ENCODE measurements at regions not wholly inside any gene's neighbourhood (a gene's known extent, or its start where the extent isn't known, plus 50 kb on each side); places are given as distances from the start of the nearest gene placed in this dataset.

DNA sequence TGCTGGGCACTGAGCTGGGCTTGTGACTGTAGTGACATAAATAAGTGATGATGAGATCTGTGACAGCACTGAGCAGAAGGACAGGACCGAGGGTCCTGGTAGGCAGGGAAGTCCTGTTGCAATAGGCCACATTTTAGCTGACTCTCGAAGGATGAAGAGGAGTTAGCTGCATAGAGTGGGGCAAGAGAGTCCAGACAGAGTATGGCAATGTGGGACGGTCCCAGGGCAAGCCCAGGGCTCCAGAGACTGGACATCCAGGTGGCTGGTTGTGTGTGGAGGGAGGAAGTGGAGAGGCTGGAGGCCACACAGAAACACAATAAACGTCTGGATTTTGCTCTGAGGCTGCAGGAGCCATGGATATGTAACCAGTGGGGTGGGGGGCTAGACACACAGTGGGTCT lies 64.5 kb upstream of the ZNF423 start:
- DNase-seq (ENCODE audit: low read depth): no peak
- TF ChIP-seq, protein P1, sequence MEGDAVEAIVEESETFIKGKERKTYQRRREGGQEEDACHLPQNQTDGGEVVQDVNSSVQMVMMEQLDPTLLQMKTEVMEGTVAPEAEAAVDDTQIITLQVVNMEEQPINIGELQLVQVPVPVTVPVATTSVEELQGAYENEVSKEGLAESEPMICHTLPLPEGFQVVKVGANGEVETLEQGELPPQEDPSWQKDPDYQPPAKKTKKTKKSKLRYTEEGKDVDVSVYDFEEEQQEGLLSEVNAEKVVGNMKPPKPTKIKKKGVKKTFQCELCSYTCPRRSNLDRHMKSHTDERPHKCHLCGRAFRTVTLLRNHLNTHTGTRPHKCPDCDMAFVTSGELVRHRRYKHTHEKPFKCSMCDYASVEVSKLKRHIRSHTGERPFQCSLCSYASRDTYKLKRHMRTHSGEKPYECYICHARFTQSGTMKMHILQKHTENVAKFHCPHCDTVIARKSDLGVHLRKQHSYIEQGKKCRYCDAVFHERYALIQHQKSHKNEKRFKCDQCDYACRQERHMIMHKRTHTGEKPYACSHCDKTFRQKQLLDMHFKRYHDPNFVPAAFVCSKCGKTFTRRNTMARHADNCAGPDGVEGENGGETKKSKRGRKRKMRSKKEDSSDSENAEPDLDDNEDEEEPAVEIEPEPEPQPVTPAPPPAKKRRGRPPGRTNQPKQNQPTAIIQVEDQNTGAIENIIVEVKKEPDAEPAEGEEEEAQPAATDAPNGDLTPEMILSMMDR (IDR thresholded peaks at IDR 0.05; ENCODE audit: insufficient read depth, low read depth, low read length, missing control alignments): no peak
- no peak overlapping the region for H3K4me3 ChIP-seq (ENCODE audit: low read depth, low read length)

DNA sequence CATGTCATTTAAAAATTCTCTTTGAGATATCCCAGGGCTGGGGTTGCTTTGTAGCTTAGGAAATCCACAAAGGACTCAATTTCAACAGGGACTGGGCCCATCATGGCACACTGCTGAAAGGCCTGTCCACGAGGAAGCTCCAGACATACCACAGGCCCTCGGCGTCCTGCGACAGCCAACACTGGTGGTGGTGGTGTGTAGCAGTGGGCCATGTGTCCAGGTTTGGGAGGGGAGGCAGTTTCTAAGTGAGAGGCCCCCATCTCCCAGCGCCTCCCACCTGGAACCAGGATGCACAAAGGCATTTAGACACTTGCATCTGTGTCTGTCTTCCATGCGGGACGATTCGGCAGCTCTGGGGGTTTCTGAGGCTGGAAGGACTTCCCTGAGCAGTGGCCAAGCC lies 65.2 kb upstream of the ZNF423 start:
- DNase-seq (ENCODE audit: low read depth): no peak
- TF ChIP-seq, protein P1 (IDR thresholded peaks at IDR 0.05; ENCODE audit: insufficient read depth, low read depth, low read length, missing control alignments): no peak
- H3K4me3 ChIP-seq (ENCODE audit: low read depth, low read length): no peak overlapping the region

DNA sequence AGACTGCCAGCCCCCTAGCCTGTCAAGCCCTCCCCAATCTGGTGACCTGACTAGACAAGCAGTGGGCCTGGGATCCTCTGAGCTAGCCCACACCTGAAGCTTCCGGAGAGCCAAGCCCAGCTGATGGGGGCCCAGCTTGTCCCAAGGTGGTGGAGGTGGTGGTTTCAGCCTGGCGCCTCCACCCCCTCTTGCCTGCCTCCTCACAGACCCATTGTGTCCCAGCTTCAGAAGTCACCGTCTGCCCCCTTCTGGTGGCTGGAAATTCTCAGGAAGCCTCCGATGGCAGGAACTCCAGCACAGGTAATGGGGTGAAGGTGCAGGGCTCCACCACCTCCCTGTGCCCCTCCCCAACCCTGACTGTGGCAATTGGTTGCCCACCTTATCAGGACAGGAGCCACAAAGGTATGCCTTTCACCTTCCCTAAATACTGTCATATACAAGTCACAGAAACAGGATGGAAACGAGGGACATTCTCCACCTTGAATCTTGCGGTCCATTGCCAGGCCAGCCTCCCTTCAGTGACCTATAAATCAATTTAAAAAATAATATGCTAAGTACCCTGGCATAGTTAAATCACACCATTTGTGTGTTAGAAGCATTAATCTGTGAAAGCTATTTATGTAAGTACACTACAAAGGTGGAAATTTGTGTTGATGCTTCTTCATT lies 66.0 kb upstream of the ZNF423 start:
- no peak overlapping the region for H3K4me3 ChIP-seq (ENCODE audit: low read depth, low read length)
- DNase-seq (ENCODE audit: low read depth): peak; percentile 67
- TF ChIP-seq, protein P1 (IDR thresholded peaks at IDR 0.05; ENCODE audit: insufficient read depth, low read depth, low read length, missing control alignments): peak; percentile 70

DNA sequence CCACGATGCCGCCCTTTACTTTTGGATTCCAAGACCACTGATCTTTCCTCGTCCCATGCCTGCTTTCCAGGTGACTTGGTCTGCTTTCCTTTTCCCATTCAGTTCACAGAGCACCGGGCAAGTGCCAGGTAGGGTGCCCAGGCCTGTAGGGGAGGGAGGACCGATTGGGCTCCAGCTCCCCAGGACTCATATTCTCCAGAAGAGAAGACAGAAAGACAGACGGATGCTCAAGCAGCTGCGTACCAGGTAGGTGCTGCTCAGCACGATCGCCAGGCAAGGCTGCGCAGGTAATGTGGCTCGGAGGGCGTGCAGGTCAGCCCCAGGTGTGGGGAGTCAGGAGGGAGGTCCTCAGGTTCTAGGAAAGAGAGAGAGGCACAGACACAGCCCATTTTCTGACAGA lies 67.5 kb upstream of the ZNF423 start:
- no peak for DNase-seq (ENCODE audit: low read depth)
- peak overlapping the region; percentile 14 for H3K4me3 ChIP-seq (ENCODE audit: low read depth, low read length)
- TF ChIP-seq, protein P1 (IDR thresholded peaks at IDR 0.05; ENCODE audit: insufficient read depth, low read depth, low read length, missing control alignments): no peak

DNA sequence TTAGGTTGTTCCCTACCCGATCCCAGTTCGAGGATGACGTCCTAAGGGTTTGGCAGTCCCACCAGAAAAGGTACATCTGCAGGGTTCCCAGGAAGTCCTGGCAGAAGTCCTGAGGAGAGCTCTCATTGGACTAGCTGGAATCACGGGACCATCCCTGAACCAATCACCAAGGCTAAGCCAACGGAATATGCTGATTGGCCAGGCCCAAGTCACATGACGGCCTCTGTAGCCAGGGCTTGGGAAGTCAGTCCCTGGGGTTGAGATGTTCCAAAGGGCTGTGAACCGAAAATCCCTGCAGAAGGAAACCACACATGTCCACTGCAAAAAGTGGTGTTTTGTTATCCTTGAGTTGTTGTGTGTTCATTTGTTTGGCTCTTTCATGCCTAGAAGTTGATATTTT lies 68.2 kb upstream of the ZNF423 start:
- peak; percentile 58 for DNase-seq (ENCODE audit: low read depth)
- peak overlapping the region; percentile 14 for H3K4me3 ChIP-seq (ENCODE audit: low read depth, low read length)
- TF ChIP-seq, protein P1 (IDR thresholded peaks at IDR 0.05; ENCODE audit: insufficient read depth, low read depth, low read length, missing control alignments): no peak

DNA sequence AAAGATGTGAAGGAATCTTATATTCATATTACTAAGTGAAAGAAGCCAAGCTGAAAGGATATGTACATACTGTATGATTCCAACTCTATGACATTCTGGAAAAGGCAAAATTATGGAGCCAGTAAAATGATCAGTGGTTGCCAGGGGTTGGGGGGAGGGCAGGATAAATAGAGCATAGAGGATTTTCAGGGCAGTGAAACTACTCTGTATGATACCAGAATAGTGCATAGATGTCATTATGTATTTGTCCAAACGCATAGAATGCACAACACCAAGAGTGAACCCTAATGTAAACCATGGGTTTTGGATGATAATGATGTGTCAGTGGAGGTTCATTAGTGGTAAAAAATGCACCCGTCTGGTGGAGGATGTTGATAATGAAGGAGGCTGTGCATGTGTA lies 71.0 kb upstream of the ZNF423 start:
- H3K4me3 ChIP-seq (ENCODE audit: low read depth, low read length): no peak overlapping the region
- TF ChIP-seq, protein P1 (IDR thresholded peaks at IDR 0.05; ENCODE audit: insufficient read depth, low read depth, low read length, missing control alignments): no peak
- no peak for DNase-seq (ENCODE audit: low read depth)
